Stomach (tissue), 4 donors: ENCODE measurements at regions not wholly inside any gene's neighbourhood (a gene's known extent, or its start where the extent isn't known, plus 50 kb on each side); places are given as distances from the start of the nearest gene placed in this dataset.

Experiments
- CTCF ChIP-seq, 7 experiments: fragments of 450-650 bp in 4 of 7; fragments of 200-600 bp in 3 of 7; sonication (generic) in 3 of 7; IDR thresholded peaks; one replicate each; pipeline ENCODE4 v1.5.1; 2016 to 2019; ENCODE audit warnings: antibody characterized with exemption in 7 of 7, control low read depth in 2 of 7, mild to moderate bottlenecking in 1 of 7
- POLR2A ChIP-seq, 4 donors: fragments of 450-650 bp; IDR thresholded peaks; one replicate each; pipeline ENCODE4 v1.6.1; 2016; ENCODE audit warnings: antibody characterized with exemption in 4 of 4, control low read depth in 2 of 4, mild to moderate bottlenecking in 1 of 4, moderate library complexity in 1 of 4
- POLR2AphosphoS5 ChIP-seq, 3 donors: sonication (generic); formaldehyde crosslinking; IDR thresholded peaks; one replicate each; pipeline ENCODE4 v1.6.1; 2016; ENCODE audit warnings: antibody characterized with exemption in 3 of 3

- TF ChIP-seq POLR2A (IDR thresholded peaks at IDR 0.05) (no peak), CTCF (IDR thresholded peaks at IDR 0.05) (no peak), POLR2AphosphoS5 (IDR thresholded peaks at IDR 0.05) (no peak)
Observed at GRCh38 chr12:82300611-82301010, 57.6 kb downstream of the CCDC59 start.
